ENCODE measurements at regions not wholly inside any gene's neighbourhood (a gene's known extent, or its start where the extent isn't known, plus 50 kb on each side); places are given as distances from the start of the nearest gene placed in this dataset.

GRCh38 chr5:167763772-167764171 lies 527.7 kb upstream of the WWC1 start:
- H3K4me3 ChIP-seq (ENCODE audit: low read depth, low read length), result no peak overlapping the region
- no peaks in the 10 kb centered on the region for H3K79me1 ChIP-seq (ENCODE audit: low read length)
- H2AK5ac ChIP-seq (ENCODE audit: low read length), result no peak overlapping the region
- H4K8ac ChIP-seq (ENCODE audit: low read depth, low read length), result no peak overlapping the region
- H3K4me2 ChIP-seq (ENCODE audit: low read length), result no peak overlapping the region
- H4K91ac ChIP-seq (ENCODE audit: low read depth, low read length), result no peak overlapping the region
- no peak overlapping the region for H3K27ac ChIP-seq (ENCODE audit: low read depth, low read length)
- no CpG with 5 or more reads among the region's 4 CpGs for WGBS (ENCODE audit: extremely low coverage, insufficient coverage, insufficient read length)
- no peak overlapping the region for H3K18ac ChIP-seq (ENCODE audit: low read length)
- peaks cover 0 to 8% of the 10 kb centered on the region in 2 experiments for H3K4me1 ChIP-seq (ENCODE audit: control insufficient read depth in 1 of 2, insufficient read depth in 2 of 2, low read length in 2 of 2)
- H3K14ac ChIP-seq (ENCODE audit: low read length), result no peak overlapping the region
- H3K27me3 ChIP-seq (ENCODE audit: insufficient read depth, low read length), result no peaks in the 10 kb centered on the region
- no peak overlapping the region for H3K23ac ChIP-seq (ENCODE audit: low read length)
- no peaks in the 10 kb centered on the region for H3K79me2 ChIP-seq (ENCODE audit: control insufficient read depth, insufficient read depth, low read length, poor library complexity)
- H3K36me3 ChIP-seq (ENCODE audit: control insufficient read depth in 1 of 2, insufficient read depth in 2 of 2, low read length in 2 of 2), result no peaks in the 10 kb centered on the region
- no peak overlapping the region for H2BK12ac ChIP-seq (ENCODE audit: low read length)
- no peaks in the 10 kb centered on the region for H3K9me3 ChIP-seq (ENCODE audit: insufficient read depth, low read depth, low read length)
- no peak overlapping the region for H3K4ac ChIP-seq (ENCODE audit: low read depth, low read length)
- H2BK120ac ChIP-seq (ENCODE audit: insufficient read depth, low read length, poor library complexity), result no peak overlapping the region
- H4K12ac ChIP-seq (ENCODE audit: low read depth, low read length), result no peak overlapping the region
- no peak overlapping the region for H2BK5ac ChIP-seq (ENCODE audit: low read depth, low read length, poor library complexity)
- H3K9ac ChIP-seq (ENCODE audit: low read length), result no peak overlapping the region
- no peak for DNase-seq
- H2AFZ ChIP-seq (ENCODE audit: insufficient read depth, low read length, poor library complexity), result no peak overlapping the region

GRCh38 chr5:167764641-167765289 lies 526.7 kb upstream of the WWC1 start:
- Histone ChIP-seq H3K27me3 (ENCODE audit: insufficient read depth, low read length) (no peaks in the 10 kb centered on the region), H2BK12ac (ENCODE audit: low read length) (peak overlapping the region; percentile 57), H3K18ac (ENCODE audit: low read length) (no peak overlapping the region), H3K4me1 (ENCODE audit: control insufficient read depth in 1 of 2, insufficient read depth in 2 of 2, low read length in 2 of 2) (peaks cover 0 to 5% of the 10 kb centered on the region in 2 experiments), H3K79me2 (ENCODE audit: control insufficient read depth, insufficient read depth, low read length, poor library complexity) (no peaks in the 10 kb centered on the region), H2BK5ac (ENCODE audit: low read depth, low read length, poor library complexity) (no peak overlapping the region), H2AK5ac (ENCODE audit: low read length) (no peak overlapping the region), H3K4me2 (ENCODE audit: low read length) (no peak overlapping the region), H4K91ac (ENCODE audit: low read depth, low read length) (no peak overlapping the region), H3K9ac (ENCODE audit: low read length) (no peak overlapping the region), H3K9me3 (ENCODE audit: insufficient read depth, low read depth, low read length) (no peaks in the 10 kb centered on the region), H3K14ac (ENCODE audit: low read length) (no peak overlapping the region), H3K4me3 (ENCODE audit: low read depth, low read length) (no peak overlapping the region), H3K79me1 (ENCODE audit: low read length) (no peaks in the 10 kb centered on the region), H3K27ac (ENCODE audit: low read depth, low read length) (no peak overlapping the region), H3K36me3 (ENCODE audit: control insufficient read depth in 1 of 2, insufficient read depth in 2 of 2, low read length in 2 of 2) (no peaks in the 10 kb centered on the region), H4K8ac (ENCODE audit: low read depth, low read length) (no peak overlapping the region), H3K4ac (ENCODE audit: low read depth, low read length) (no peak overlapping the region), H4K12ac (ENCODE audit: low read depth, low read length) (no peak overlapping the region), H2BK120ac (ENCODE audit: insufficient read depth, low read length, poor library complexity) (no peak overlapping the region), H3K23ac (ENCODE audit: low read length) (no peak overlapping the region), H2AFZ (ENCODE audit: insufficient read depth, low read length, poor library complexity) (no peak overlapping the region)
- DNase-seq, result no peak
- no CpG with 5 or more reads among the region's 6 CpGs for WGBS (ENCODE audit: extremely low coverage, insufficient coverage, insufficient read length)

- Histone ChIP-seq H2AK5ac (ENCODE audit: low read length) (no peak overlapping the region), H4K91ac (ENCODE audit: low read depth, low read length) (no peak overlapping the region), H3K4me1 (ENCODE audit: control insufficient read depth in 1 of 2, insufficient read depth in 2 of 2, low read length in 2 of 2) (peaks cover 0 to 5% of the 10 kb centered on the region in 2 experiments), H3K23ac (ENCODE audit: low read length) (no peak overlapping the region), H4K8ac (ENCODE audit: low read depth, low read length) (no peak overlapping the region), H3K27me3 (ENCODE audit: insufficient read depth, low read length) (no peaks in the 10 kb centered on the region), H2BK5ac (ENCODE audit: low read depth, low read length, poor library complexity) (no peak overlapping the region), H3K79me1 (ENCODE audit: low read length) (no peaks in the 10 kb centered on the region), H3K36me3 (ENCODE audit: control insufficient read depth in 1 of 2, insufficient read depth in 2 of 2, low read length in 2 of 2) (no peaks in the 10 kb centered on the region), H2BK12ac (ENCODE audit: low read length) (no peak overlapping the region), H2AFZ (ENCODE audit: insufficient read depth, low read length, poor library complexity) (no peak overlapping the region), H2BK120ac (ENCODE audit: insufficient read depth, low read length, poor library complexity) (no peak overlapping the region), H3K27ac (ENCODE audit: low read depth, low read length) (no peak overlapping the region), H3K9ac (ENCODE audit: low read length) (no peak overlapping the region), H3K18ac (ENCODE audit: low read length) (no peak overlapping the region), H4K12ac (ENCODE audit: low read depth, low read length) (no peak overlapping the region), H3K79me2 (ENCODE audit: control insufficient read depth, insufficient read depth, low read length, poor library complexity) (no peaks in the 10 kb centered on the region), H3K14ac (ENCODE audit: low read length) (no peak overlapping the region), H3K4ac (ENCODE audit: low read depth, low read length) (no peak overlapping the region), H3K4me2 (ENCODE audit: low read length) (no peak overlapping the region), H3K9me3 (ENCODE audit: insufficient read depth, low read depth, low read length) (no peaks in the 10 kb centered on the region), H3K4me3 (ENCODE audit: low read depth, low read length) (no peak overlapping the region)
- no peak for DNase-seq
- no CpG with 5 or more reads among the region's 7 CpGs for whole genome bisulfite sequencing (ENCODE audit: extremely low coverage, insufficient coverage, insufficient read length)
Measured at GRCh38 chr5:167765352-167765751, 526.1 kb upstream of the WWC1 start.

DNA sequence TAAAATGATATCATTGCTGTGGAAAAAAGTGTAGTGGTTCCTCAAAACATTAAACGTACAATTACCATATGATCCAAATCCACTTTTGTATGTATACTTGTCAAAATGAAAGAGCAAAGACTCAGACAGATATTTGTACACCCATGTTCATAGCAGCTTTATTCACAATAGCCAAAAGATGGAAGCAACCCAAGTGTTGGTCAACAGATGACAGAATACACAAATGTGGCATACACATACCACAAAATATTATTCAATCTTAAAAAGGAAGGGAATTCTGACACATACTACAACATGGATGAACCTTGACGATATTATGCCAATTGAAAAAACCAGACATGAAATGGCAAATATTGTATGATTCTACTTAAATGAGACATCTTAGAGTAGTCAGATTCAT lies 524.5 kb upstream of the WWC1 start:
- H3K27ac ChIP-seq (ENCODE audit: low read depth, low read length), result no peak overlapping the region

More for the DNA sequence above, 524.5 kb upstream of the WWC1 start:
- Histone ChIP-seq H3K4me3 (ENCODE audit: low read depth, low read length) (no peak overlapping the region), H4K12ac (ENCODE audit: low read depth, low read length) (no peak overlapping the region), H3K79me1 (ENCODE audit: low read length) (no peaks in the 10 kb centered on the region), H3K4me2 (ENCODE audit: low read length) (no peak overlapping the region), H3K9ac (ENCODE audit: low read length) (no peak overlapping the region), H2BK5ac (ENCODE audit: low read depth, low read length, poor library complexity) (no peak overlapping the region), H3K9me3 (ENCODE audit: insufficient read depth, low read depth, low read length) (no peaks in the 10 kb centered on the region), H3K27me3 (ENCODE audit: insufficient read depth, low read length) (no peaks in the 10 kb centered on the region), H3K79me2 (ENCODE audit: control insufficient read depth, insufficient read depth, low read length, poor library complexity) (no peaks in the 10 kb centered on the region), H3K36me3 (ENCODE audit: control insufficient read depth in 1 of 2, insufficient read depth in 2 of 2, low read length in 2 of 2) (no peaks in the 10 kb centered on the region), H3K4me1 (ENCODE audit: control insufficient read depth in 1 of 2, insufficient read depth in 2 of 2, low read length in 2 of 2) (peaks cover 0 to 5% of the 10 kb centered on the region in 2 experiments), H3K14ac (ENCODE audit: low read length) (no peak overlapping the region), H2AFZ (ENCODE audit: insufficient read depth, low read length, poor library complexity) (no peak overlapping the region), H4K8ac (ENCODE audit: low read depth, low read length) (no peak overlapping the region), H3K18ac (ENCODE audit: low read length) (no peak overlapping the region), H3K23ac (ENCODE audit: low read length) (no peak overlapping the region), H2AK5ac (ENCODE audit: low read length) (no peak overlapping the region), H2BK12ac (ENCODE audit: low read length) (no peak overlapping the region), H2BK120ac (ENCODE audit: insufficient read depth, low read length, poor library complexity) (no peak overlapping the region), H4K91ac (ENCODE audit: low read depth, low read length) (no peak overlapping the region), H3K4ac (ENCODE audit: low read depth, low read length) (no peak overlapping the region)
- no peak for DNase-seq
- no CpG with 5 or more reads among the region's 2 CpGs for WGBS (ENCODE audit: extremely low coverage, insufficient coverage, insufficient read length)

Measured in trophoblast cell (in vitro differentiated cells and primary cell).